CD4-positive, alpha-beta T cell (primary cell): ENCODE measurements at regions not wholly inside any gene's neighbourhood (a gene's known extent, or its start where the extent isn't known, plus 50 kb on each side); places are given as distances from the start of the nearest gene placed in this dataset.

Experiments used
- ATAC-seq: fragments of 200-7000 bp; cut with Tn5 transposase; one replicate; pipeline ENCODE4 v1.10.0; 2022; ENCODE audit warnings: mild to moderate bottlenecking; ENCODE audit not compliant: poor library complexity
- CTCF ChIA-PET: fragments of 350-600 bp; sonication (Branson Sonifier 250); formaldehyde crosslinking; loops from one replicate; lab custom pipeline; 2021; ENCODE audit warnings: antibody characterized with exemption, inconsistent platforms; lab: Charles Lee
- POLR2A ChIA-PET: fragments of 350-600 bp; sonication (Branson Sonifier 250); formaldehyde crosslinking; loops from one replicate; lab custom pipeline; 2021; ENCODE audit warnings: antibody characterized with exemption, inconsistent platforms; lab: Charles Lee
- DNase-seq, 14 experiments: peaks; one replicate each; pipeline ENCODE4 v3.0.0-alpha.2; 2013 to 2020; ENCODE audit warnings: mixed read lengths in 2 of 14
- H3K27ac ChIP-seq, 2 donors: one replicate each; pipeline versions ENCODE4 v1.5.1 to v1.7.0; 2013; ENCODE audit warnings: low read length in 2 of 2, low read depth in 1 of 2, mild to moderate bottlenecking in 1 of 2
- H3K27me3 ChIP-seq, 2 experiments: 1 replicate in 1 of 2; 2 replicates in 1 of 2; pipeline versions ENCODE4 v1.6.1 to v1.7.0; 2013; ENCODE audit warnings: low read length in 2 of 2, control low read depth in 1 of 2, mild to moderate bottlenecking in 1 of 2, moderate library complexity in 1 of 2; ENCODE audit not compliant: insufficient read depth in 2 of 2, control insufficient read depth in 1 of 2
- H3K36me3 ChIP-seq: one replicate; pipeline ENCODE4 v1.6.1; 2013; ENCODE audit warnings: low read length, control low read depth; ENCODE audit not compliant: insufficient read depth
- H3K4me1 ChIP-seq: one replicate; pipeline ENCODE4 v1.6.1; 2013; ENCODE audit warnings: low read length, control low read depth; ENCODE audit not compliant: insufficient read depth
- H3K4me3 ChIP-seq: one replicate; pipeline ENCODE4 v1.5.1; 2013; ENCODE audit warnings: mild to moderate bottlenecking, low read length, moderate library complexity
- H3K9me3 ChIP-seq, 2 experiments: 1 replicate in 1 of 2; 2 replicates in 1 of 2; pipeline versions ENCODE4 v1.6.1 to v1.7.0; 2013; ENCODE audit warnings: low read length in 2 of 2, mild to moderate bottlenecking in 2 of 2, control low read depth in 1 of 2, moderate library complexity in 1 of 2; ENCODE audit not compliant: control insufficient read depth in 1 of 2, insufficient read depth in 1 of 2
- H3K27ac Mint-ChIP-seq: one replicate; pipeline ENCODE4 v1.8.0; 2020; ENCODE audit warnings: mixed read lengths
- H3K27me3 Mint-ChIP-seq: one replicate; pipeline ENCODE4 v1.8.0; 2021; ENCODE audit warnings: mixed read lengths
- H3K36me3 Mint-ChIP-seq: one replicate; pipeline ENCODE4 v1.8.0; 2021; ENCODE audit warnings: low read depth, mixed read lengths
- H3K4me1 Mint-ChIP-seq: one replicate; pipeline ENCODE4 v1.8.0; 2021; ENCODE audit warnings: low read depth, mixed read lengths
- H3K4me3 Mint-ChIP-seq: one replicate; pipeline ENCODE4 v1.8.0; 2020; ENCODE audit warnings: mild to moderate bottlenecking, mixed read lengths
- H3K9me3 Mint-ChIP-seq: one replicate; pipeline ENCODE4 v1.8.0; 2020; ENCODE audit warnings: mixed read lengths
- CTCF ChIP-seq: fragments of 200-600 bp; IDR thresholded peaks from one replicate; pipeline ENCODE4 v1.8.0; 2022; ENCODE audit warnings: antibody characterized with exemption, mild to moderate bottlenecking
- intact Hi-C, 2 experiments: fragments of 100-400 bp; cut with DNase I in 1 of 2; cut with micrococcal nuclease in 1 of 2; formaldehyde crosslinking; loops; one replicate each; pipeline versions ENCODE4 v1.15.1 to v1.9.0; 2023 to 2025; cut with DNase I, micrococcal nuclease

- no peak overlapping the region for H3K27ac ChIP-seq
- no peaks in the 10 kb centered on the region for H3K36me3 ChIP-seq
- Mint-ChIP-seq H3K27ac (no peak overlapping the region), H3K27me3 (no peaks in the 10 kb centered on the region), H3K4me1 (no peaks in the 10 kb centered on the region), H3K9me3 (peaks cover 17% of the 10 kb centered on the region), H3K4me3 (no peak overlapping the region), H3K36me3 (no peaks in the 10 kb centered on the region)
- ChIA-PET POLR2A (no interaction called here), CTCF (no interaction called here)
- no peaks in the 10 kb centered on the region for H3K27me3 ChIP-seq
- DNase-seq (no peak), ATAC-seq (no peak)
- TF ChIP-seq CTCF, result no peak
- no peaks in the 10 kb centered on the region for H3K4me1 ChIP-seq
- intact Hi-C loops, result no loop called here
- peaks cover 11 to 17% of the 10 kb centered on the region in 2 experiments for H3K9me3 ChIP-seq
- no peak overlapping the region for H3K4me3 ChIP-seq
These were observed 124.7 kb upstream of the IRX2 start for GRCh38 chr5:2876183-2876582.

- Mint-ChIP-seq H3K27me3 (no peaks in the 10 kb centered on the region), H3K36me3 (no peaks in the 10 kb centered on the region), H3K27ac (no peak overlapping the region), H3K4me3 (no peak overlapping the region), H3K9me3 (peaks cover 9% of the 10 kb centered on the region), H3K4me1 (no peaks in the 10 kb centered on the region)
- DNase-seq (no peak), ATAC-seq (no peak)
- ChIA-PET POLR2A (no interaction called here), CTCF (no interaction called here)
- Histone ChIP-seq H3K27me3 (no peaks in the 10 kb centered on the region), H3K27ac (no peak overlapping the region), H3K4me3 (no peak overlapping the region), H3K4me1 (no peaks in the 10 kb centered on the region), H3K36me3 (no peaks in the 10 kb centered on the region), H3K9me3 (peaks cover 7 to 11% of the 10 kb centered on the region in 2 experiments)
- TF ChIP-seq CTCF, result no peak
- intact Hi-C loops, result no loop called here
These were observed 122.6 kb upstream of the IRX2 start for GRCh38 chr5:2874099-2874498.

- CTCF ChIA-PET, result no interaction called here
- Mint-ChIP-seq H3K27ac (no peak overlapping the region), H3K27me3 (no peaks in the 10 kb centered on the region), H3K9me3 (peaks cover 2% of the 10 kb centered on the region), H3K4me3 (no peak overlapping the region), H3K36me3 (no peaks in the 10 kb centered on the region), H3K4me1 (no peaks in the 10 kb centered on the region)
- Histone ChIP-seq H3K27me3 (no peaks in the 10 kb centered on the region), H3K27ac (no peak overlapping the region), H3K4me3 (no peak overlapping the region), H3K4me1 (no peaks in the 10 kb centered on the region), H3K36me3 (no peaks in the 10 kb centered on the region), H3K9me3 (peaks cover 0 to 13% of the 10 kb centered on the region in 2 experiments)
- no peak for ATAC-seq
- DNase-seq, result no peak
- no peak for TF ChIP-seq CTCF
- POLR2A ChIA-PET, result no interaction called here
- intact Hi-C loops, result no loop called here
These were observed 121.2 kb upstream of the IRX2 start for GRCh38 chr5:2872676-2873075.
